ENCODE measurements at regions not wholly inside any gene's neighbourhood (a gene's known extent, or its start where the extent isn't known, plus 50 kb on each side); places are given as distances from the start of the nearest gene placed in this dataset.

DNA sequence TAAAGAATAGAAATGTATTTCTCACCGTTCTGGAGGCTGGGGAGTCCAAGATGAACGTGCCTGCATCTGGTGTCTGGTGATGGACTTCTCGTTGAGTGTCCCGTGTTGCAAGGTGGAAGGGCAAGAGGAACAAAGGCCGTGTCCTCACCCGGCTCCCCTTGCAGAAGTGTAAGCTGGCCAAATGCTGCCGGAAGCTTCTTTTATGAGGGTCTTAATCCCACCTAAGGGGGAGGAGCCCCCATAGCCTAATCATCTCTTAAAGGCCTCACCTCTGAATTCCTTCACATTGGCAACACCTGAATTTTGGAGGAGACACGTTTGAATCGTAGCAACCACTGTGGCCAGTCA lies 99.1 kb upstream of the DAP start:
- TF ChIP-seq, protein P1, sequence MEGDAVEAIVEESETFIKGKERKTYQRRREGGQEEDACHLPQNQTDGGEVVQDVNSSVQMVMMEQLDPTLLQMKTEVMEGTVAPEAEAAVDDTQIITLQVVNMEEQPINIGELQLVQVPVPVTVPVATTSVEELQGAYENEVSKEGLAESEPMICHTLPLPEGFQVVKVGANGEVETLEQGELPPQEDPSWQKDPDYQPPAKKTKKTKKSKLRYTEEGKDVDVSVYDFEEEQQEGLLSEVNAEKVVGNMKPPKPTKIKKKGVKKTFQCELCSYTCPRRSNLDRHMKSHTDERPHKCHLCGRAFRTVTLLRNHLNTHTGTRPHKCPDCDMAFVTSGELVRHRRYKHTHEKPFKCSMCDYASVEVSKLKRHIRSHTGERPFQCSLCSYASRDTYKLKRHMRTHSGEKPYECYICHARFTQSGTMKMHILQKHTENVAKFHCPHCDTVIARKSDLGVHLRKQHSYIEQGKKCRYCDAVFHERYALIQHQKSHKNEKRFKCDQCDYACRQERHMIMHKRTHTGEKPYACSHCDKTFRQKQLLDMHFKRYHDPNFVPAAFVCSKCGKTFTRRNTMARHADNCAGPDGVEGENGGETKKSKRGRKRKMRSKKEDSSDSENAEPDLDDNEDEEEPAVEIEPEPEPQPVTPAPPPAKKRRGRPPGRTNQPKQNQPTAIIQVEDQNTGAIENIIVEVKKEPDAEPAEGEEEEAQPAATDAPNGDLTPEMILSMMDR (conservative IDR thresholded peaks at IDR 0.05): no peak
- TF ChIP-seq ZFX (IDR thresholded peaks at IDR 0.05): no peak
